ENCODE measurements at regions not wholly inside any gene's neighbourhood (a gene's known extent, or its start where the extent isn't known, plus 50 kb on each side); places are given as distances from the start of the nearest gene placed in this dataset.

GRCh38 chr10:128277267-128277840 is 151.1 kb upstream of the MKI67 start:
- H3K27me3 Mint-ChIP-seq (ENCODE audit: low read depth, poor library complexity), result peaks cover 26% of the 10 kb centered on the region
- H3K27ac Mint-ChIP-seq, result no peak overlapping the region
- H3K4me3 Mint-ChIP-seq, result no peak overlapping the region
- TF ChIP-seq, protein P1, sequence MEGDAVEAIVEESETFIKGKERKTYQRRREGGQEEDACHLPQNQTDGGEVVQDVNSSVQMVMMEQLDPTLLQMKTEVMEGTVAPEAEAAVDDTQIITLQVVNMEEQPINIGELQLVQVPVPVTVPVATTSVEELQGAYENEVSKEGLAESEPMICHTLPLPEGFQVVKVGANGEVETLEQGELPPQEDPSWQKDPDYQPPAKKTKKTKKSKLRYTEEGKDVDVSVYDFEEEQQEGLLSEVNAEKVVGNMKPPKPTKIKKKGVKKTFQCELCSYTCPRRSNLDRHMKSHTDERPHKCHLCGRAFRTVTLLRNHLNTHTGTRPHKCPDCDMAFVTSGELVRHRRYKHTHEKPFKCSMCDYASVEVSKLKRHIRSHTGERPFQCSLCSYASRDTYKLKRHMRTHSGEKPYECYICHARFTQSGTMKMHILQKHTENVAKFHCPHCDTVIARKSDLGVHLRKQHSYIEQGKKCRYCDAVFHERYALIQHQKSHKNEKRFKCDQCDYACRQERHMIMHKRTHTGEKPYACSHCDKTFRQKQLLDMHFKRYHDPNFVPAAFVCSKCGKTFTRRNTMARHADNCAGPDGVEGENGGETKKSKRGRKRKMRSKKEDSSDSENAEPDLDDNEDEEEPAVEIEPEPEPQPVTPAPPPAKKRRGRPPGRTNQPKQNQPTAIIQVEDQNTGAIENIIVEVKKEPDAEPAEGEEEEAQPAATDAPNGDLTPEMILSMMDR (IDR thresholded peaks at IDR 0.05), result no peak
- H3K4me1 Mint-ChIP-seq, result peaks cover 7% of the 10 kb centered on the region
- no peaks in the 10 kb centered on the region for H3K9me3 Mint-ChIP-seq
- no peak for DNase-seq
- no peaks in the 10 kb centered on the region for H3K36me3 Mint-ChIP-seq (ENCODE audit: low read depth)

GRCh38 chr10:128278362-128278761 is 152.1 kb upstream of the MKI67 start:
- no peaks in the 10 kb centered on the region for H3K9me3 Mint-ChIP-seq
- no peaks in the 10 kb centered on the region for H3K36me3 Mint-ChIP-seq (ENCODE audit: low read depth)
- no peak overlapping the region for H3K27ac Mint-ChIP-seq
- no peak for DNase-seq
- TF ChIP-seq, protein P1 (IDR thresholded peaks at IDR 0.05), result no peak
- peaks cover 7% of the 10 kb centered on the region for H3K4me1 Mint-ChIP-seq
- H3K27me3 Mint-ChIP-seq (ENCODE audit: low read depth, poor library complexity), result peaks cover 26% of the 10 kb centered on the region
- H3K4me3 Mint-ChIP-seq, result no peak overlapping the region

DNA sequence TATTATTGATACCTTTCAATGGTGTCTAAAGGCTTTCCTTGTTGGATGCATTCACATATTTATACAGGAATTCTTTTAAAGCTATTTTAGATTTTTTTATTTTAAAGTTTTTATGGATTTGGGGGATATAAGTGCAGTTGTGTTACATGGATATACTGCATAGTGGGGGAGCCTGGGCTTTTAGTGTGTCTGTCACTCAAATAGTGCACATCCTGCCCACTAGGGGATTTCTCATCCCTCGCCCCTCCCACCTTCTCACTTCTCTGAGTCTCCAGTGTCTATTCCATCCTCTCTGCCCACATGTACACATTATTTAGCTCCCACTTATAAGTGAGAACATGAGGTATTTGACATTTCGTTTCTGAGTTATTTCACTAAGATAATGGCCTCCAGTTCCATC is 154.0 kb upstream of the MKI67 start:
- Mint-ChIP-seq H3K9me3 (no peaks in the 10 kb centered on the region), H3K27ac (no peak overlapping the region), H3K4me1 (peaks cover 7% of the 10 kb centered on the region), H3K4me3 (no peak overlapping the region), H3K27me3 (ENCODE audit: low read depth, poor library complexity) (peaks cover 40% of the 10 kb centered on the region), H3K36me3 (ENCODE audit: low read depth) (no peaks in the 10 kb centered on the region)
- TF ChIP-seq, protein P1 (IDR thresholded peaks at IDR 0.05), result no peak
- no peak for DNase-seq

GRCh38 chr10:128281343-128281742 is 155.1 kb upstream of the MKI67 start:
- Mint-ChIP-seq H3K27me3 (ENCODE audit: low read depth, poor library complexity) (peaks cover 46% of the 10 kb centered on the region), H3K4me3 (no peak overlapping the region), H3K9me3 (no peaks in the 10 kb centered on the region), H3K27ac (no peak overlapping the region), H3K4me1 (peaks cover 7% of the 10 kb centered on the region), H3K36me3 (ENCODE audit: low read depth) (no peaks in the 10 kb centered on the region)
- no peak for DNase-seq
- TF ChIP-seq, protein P1 (IDR thresholded peaks at IDR 0.05), result no peak

GRCh38 chr10:128281861-128282260 is 155.6 kb upstream of the MKI67 start:
- Mint-ChIP-seq H3K27me3 (ENCODE audit: low read depth, poor library complexity) (peaks cover 52% of the 10 kb centered on the region), H3K4me1 (peaks cover 7% of the 10 kb centered on the region), H3K27ac (no peak overlapping the region), H3K4me3 (no peak overlapping the region), H3K9me3 (no peaks in the 10 kb centered on the region), H3K36me3 (ENCODE audit: low read depth) (no peaks in the 10 kb centered on the region)
- no peak for DNase-seq
- TF ChIP-seq, protein P1 (IDR thresholded peaks at IDR 0.05), result no peak

DNA sequence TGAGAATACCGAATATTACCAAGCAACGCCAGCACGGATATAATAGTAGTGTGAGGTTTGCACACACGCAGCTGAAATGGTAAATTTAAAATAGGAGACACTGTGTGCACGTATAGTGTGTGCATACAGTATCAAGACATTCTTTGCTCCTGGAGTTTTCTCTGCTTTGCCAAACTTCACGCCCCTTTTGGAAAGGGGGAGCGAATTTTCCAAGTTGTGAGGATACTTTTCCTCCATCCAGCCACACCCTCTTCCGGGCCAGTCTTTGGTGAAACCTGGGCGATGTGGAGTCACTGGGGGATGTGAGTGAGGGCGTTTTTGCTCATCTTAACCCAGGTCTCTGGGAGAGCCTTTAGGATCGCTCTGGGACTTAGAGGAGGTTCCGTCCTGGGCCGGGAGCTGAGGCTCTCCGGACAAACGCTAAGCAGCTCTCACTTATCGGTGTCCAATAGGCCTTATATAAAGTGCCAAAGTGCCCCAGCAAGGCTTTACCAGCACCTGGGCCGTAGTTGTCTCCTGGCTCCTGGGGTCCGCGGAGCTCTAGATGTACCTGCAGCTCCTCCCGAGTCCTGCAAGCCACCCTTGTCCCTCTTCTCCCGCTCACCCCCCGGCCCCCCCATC is 160.0 kb upstream of the MKI67 start:
- TF ChIP-seq, protein P1 (IDR thresholded peaks at IDR 0.05), result no peak
- Mint-ChIP-seq H3K27ac (no peak overlapping the region), H3K36me3 (ENCODE audit: low read depth) (peaks cover 7% of the 10 kb centered on the region), H3K27me3 (ENCODE audit: low read depth, poor library complexity) (peaks cover 78% of the 10 kb centered on the region), H3K9me3 (peaks cover 16% of the 10 kb centered on the region), H3K4me3 (peak overlapping the region; percentile 38), H3K4me1 (peaks cover 9% of the 10 kb centered on the region)
- no peak for DNase-seq
